ENCODE measurements at regions not wholly inside any gene's neighbourhood (a gene's known extent, or its start where the extent isn't known, plus 50 kb on each side); places are given as distances from the start of the nearest gene placed in this dataset.

DNA sequence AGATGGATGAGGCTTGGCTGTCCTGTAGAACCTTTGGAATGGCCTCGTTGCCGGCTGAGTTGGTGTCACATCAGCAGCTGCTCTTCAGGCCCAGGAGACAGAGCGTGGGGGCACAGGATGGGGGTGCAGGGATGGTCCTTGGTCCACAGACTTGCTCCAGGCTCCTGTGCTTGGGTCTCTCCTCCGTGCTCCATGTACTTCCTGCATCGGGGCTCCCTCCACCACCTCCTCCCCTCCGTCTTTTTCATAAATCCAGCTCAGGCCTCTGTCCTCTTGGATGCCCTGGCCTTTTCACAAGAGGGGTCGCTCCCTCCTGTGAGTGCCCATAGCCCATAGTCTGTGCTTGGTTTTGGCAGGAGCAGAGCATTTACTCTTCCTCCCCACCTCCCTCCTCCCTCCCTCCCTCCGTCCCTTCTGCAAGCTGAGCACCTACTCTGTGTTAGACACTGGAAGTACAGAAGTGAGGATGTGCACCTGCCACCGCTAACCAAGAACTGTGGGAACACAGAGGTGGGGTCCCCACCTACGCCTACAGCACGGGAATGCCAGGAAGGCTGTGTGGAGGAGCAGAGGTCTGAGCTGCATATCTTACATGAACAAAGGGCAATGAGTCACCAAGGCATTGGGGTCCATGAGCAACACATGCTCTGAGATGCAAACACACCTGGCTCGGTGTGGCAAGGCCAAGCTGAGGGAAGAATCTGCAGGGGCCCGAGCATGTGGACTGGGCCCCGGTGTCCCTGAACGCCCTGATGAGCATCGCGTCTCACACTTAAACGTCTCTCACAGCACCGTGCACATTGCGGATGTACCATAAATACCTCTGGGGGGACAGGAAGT lies 458.7 kb upstream of the HS6ST1 start:
- Histone ChIP-seq H3K27ac (no peak overlapping the region), H3K4me3 (no peak overlapping the region)
- DNase-seq (ENCODE audit: low spot score): peak; percentile 52
- TF ChIP-seq, protein P1, sequence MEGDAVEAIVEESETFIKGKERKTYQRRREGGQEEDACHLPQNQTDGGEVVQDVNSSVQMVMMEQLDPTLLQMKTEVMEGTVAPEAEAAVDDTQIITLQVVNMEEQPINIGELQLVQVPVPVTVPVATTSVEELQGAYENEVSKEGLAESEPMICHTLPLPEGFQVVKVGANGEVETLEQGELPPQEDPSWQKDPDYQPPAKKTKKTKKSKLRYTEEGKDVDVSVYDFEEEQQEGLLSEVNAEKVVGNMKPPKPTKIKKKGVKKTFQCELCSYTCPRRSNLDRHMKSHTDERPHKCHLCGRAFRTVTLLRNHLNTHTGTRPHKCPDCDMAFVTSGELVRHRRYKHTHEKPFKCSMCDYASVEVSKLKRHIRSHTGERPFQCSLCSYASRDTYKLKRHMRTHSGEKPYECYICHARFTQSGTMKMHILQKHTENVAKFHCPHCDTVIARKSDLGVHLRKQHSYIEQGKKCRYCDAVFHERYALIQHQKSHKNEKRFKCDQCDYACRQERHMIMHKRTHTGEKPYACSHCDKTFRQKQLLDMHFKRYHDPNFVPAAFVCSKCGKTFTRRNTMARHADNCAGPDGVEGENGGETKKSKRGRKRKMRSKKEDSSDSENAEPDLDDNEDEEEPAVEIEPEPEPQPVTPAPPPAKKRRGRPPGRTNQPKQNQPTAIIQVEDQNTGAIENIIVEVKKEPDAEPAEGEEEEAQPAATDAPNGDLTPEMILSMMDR (IDR thresholded peaks at IDR 0.05): no peak

DNA sequence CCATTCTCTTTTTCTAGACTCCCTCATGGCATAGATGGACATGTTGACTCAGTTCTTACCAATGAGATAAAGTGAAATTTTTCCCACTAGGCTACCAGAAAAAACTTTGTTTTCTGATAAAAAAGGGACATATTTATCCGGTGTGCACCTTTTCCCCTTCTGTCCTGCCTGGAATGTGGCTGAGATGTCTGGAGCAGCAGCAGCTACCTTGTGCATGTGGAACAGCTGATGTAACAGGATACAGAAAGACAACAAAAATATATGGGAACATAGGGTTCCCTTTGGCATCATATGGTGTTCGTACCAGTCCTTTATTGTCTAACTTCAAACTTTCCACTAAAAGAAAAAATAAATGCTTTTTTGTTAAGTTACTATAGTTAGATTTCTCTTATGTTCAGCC lies 460.2 kb upstream of the HS6ST1 start:
- DNase-seq (ENCODE audit: low spot score): no peak
- Histone ChIP-seq H3K4me3 (no peak overlapping the region), H3K27ac (no peak overlapping the region)
- TF ChIP-seq, protein P1 (IDR thresholded peaks at IDR 0.05): no peak

DNA sequence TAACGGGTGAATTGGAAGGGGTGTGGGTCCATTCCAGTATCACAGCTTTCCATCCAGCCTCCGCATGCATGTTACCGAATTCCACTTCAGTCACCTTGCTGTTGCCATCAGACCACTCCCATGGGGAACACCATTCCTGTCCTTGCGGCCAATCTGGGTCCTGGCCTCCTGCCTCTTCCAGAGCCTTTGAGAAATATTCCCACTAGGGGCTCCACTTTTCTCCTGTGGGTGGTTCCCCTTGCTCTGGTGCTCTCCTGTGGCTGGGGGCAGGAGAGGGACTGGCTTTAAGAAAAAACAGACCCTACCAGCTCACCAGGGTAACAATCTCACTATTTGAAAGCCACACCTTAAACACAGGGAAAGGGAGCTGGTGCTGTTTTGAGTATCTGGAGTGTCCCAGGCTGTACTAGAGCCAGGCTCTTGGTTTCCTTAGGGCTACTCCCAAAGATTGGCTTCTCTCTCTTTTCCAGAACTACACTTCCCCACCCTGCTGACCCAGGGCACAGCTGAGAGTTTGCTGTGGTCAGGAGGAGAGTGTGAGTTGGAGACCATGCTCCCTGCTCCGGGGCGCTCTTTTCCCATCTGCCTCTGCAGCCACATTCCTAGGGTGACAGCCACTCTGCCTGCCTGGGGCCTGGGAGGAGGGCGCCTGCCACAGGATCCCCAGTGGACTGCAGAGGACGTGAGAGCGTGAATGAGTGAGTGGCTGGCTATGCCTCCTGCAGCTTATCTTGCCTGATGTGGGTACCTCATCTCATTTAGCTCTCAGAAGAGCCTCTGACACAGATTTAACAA lies 460.8 kb upstream of the HS6ST1 start:
- TF ChIP-seq, protein P1 (IDR thresholded peaks at IDR 0.05): no peak
- H3K27ac ChIP-seq: no peak overlapping the region

DNA sequence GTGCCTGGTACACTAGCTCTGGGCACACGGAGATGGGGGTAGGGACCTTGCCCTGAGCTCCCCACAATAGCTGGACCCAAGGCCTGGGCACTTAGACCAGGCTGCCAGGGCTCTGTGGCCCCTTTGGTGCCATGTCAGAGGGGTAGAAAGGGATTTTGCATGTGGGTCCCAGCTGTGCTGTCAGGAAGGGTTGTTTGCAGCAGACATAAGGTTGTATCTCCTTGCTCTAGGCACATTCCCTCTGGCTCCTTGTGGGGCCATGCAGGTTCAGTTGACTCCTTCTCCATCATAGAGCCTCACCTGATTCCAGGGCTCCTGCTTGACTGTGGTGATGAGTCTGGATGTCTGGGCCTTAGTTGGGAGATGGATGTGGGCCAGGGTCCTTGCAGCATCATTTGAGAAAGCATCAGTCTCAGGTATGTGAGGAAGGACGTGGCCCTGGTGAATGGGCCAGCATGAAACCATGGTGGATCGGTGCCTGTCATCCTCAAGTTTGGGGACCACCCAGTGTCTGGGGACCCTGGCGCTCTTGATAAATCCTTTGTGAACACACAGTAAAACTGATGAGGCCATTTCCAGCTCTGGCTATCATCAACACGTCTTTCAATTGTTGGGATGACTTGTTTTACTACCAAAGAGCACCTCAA lies 461.9 kb upstream of the HS6ST1 start:
- TF ChIP-seq, protein P1 (IDR thresholded peaks at IDR 0.05): no peak
- no peak for DNase-seq (ENCODE audit: low spot score)

More for the DNA sequence above, 460.8 kb upstream of the HS6ST1 start:
- H3K4me3 ChIP-seq: no peak overlapping the region
- peak; percentile 49 for DNase-seq (ENCODE audit: low spot score)

DNA sequence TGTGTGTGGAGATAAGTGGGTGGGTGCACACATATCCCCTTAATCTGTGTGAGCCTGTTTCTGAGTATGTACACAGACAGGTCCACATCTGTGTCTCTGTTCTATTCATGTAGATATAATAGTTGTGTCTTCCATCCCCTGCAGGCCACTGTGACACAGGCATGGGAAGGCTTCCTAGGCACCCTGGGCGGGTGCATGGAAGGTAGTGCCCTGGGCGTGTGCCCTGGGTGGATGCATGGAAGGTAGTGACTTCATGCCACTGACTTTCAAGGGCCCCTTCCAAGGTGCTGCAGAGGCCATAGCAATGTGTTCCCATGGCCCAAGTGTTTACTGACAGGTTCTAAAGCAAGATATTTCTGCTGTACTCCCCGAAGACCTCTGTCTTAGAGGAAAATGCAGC lies 462.5 kb upstream of the HS6ST1 start:
- Histone ChIP-seq H3K27ac (no peak overlapping the region), H3K4me3 (no peak overlapping the region)
- TF ChIP-seq, protein P1 (IDR thresholded peaks at IDR 0.05): no peak
- DNase-seq (ENCODE audit: low spot score): no peak

More for the DNA sequence above, 461.9 kb upstream of the HS6ST1 start:
- H3K27ac ChIP-seq: no peak overlapping the region
- H3K4me3 ChIP-seq: no peak overlapping the region

DNA sequence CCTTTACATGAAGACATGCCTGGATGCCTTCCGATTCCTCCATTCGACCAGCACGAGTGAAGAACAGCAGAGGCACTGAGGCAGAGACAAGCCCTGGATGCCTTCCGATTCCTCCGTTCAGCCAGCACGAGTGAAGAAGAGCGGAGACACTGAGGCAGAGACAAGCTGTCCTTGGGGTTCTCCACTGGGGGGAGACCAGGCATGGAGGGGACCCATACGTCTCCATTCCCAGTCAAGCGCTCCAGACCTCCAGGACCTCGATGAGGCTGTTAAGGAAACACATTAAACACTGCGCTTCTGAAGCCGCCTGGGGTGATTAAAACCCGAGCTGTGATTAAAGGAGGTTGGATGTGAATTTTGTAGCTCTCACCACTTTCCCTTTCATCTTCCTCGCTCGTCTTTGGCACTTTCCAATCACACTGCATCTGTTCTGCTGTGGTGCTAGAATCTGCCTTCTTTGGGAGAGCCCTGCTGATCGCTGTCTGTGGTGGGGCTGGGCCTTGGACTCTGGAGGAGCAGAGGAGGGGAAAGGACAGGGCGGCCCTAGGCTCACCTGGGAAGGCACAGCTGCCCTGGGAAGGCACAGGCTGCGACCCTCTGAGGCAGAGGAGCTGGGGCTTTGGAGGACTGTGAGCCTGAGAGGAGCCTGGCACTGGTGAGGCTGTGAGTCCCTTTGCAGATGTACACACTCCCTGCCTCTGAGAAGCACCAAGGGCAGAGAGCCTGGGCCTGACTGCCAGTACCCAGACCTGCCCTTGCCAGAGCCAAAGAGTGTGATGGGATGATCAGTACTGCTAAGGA lies 463.1 kb upstream of the HS6ST1 start:
- Histone ChIP-seq H3K27ac (no peak overlapping the region), H3K4me3 (no peak overlapping the region)
- TF ChIP-seq, protein P1 (IDR thresholded peaks at IDR 0.05): no peak
- DNase-seq (ENCODE audit: low spot score): peak; percentile 60

All from coronary artery (tissue), 2 donors.